CD4-positive, alpha-beta T cell (primary cell): ENCODE measurements at regions not wholly inside any gene's neighbourhood (a gene's known extent, or its start where the extent isn't known, plus 50 kb on each side); places are given as distances from the start of the nearest gene placed in this dataset.
"Not testable (repeated sequence)": the region's sequence is repeated elsewhere in the genome, so short reads cannot be mapped to it uniquely, and the experiment has no call there.

ENCODE experiments used
- ATAC-seq: fragments of 200-7000 bp; cut with Tn5 transposase; one replicate; pipeline ENCODE4 v1.10.0; 2022; ENCODE audit warnings: mild to moderate bottlenecking; ENCODE audit not compliant: poor library complexity
- CTCF ChIA-PET: fragments of 350-600 bp; sonication (Branson Sonifier 250); formaldehyde crosslinking; loops from one replicate; lab custom pipeline; 2021; ENCODE audit warnings: antibody characterized with exemption, inconsistent platforms; lab: Charles Lee
- POLR2A ChIA-PET: fragments of 350-600 bp; sonication (Branson Sonifier 250); formaldehyde crosslinking; loops from one replicate; lab custom pipeline; 2021; ENCODE audit warnings: antibody characterized with exemption, inconsistent platforms; lab: Charles Lee
- DNase-seq, 14 experiments: peaks; one replicate each; pipeline ENCODE4 v3.0.0-alpha.2; 2013 to 2020; ENCODE audit warnings: mixed read lengths in 2 of 14
- H3K27ac ChIP-seq, 2 donors: one replicate each; pipeline versions ENCODE4 v1.5.1 to v1.7.0; 2013; ENCODE audit warnings: low read length in 2 of 2, low read depth in 1 of 2, mild to moderate bottlenecking in 1 of 2
- H3K27me3 ChIP-seq, 2 experiments: 1 replicate in 1 of 2; 2 replicates in 1 of 2; pipeline versions ENCODE4 v1.6.1 to v1.7.0; 2013; ENCODE audit warnings: low read length in 2 of 2, control low read depth in 1 of 2, mild to moderate bottlenecking in 1 of 2, moderate library complexity in 1 of 2; ENCODE audit not compliant: insufficient read depth in 2 of 2, control insufficient read depth in 1 of 2
- H3K36me3 ChIP-seq: one replicate; pipeline ENCODE4 v1.6.1; 2013; ENCODE audit warnings: low read length, control low read depth; ENCODE audit not compliant: insufficient read depth
- H3K4me1 ChIP-seq: one replicate; pipeline ENCODE4 v1.6.1; 2013; ENCODE audit warnings: low read length, control low read depth; ENCODE audit not compliant: insufficient read depth
- H3K4me3 ChIP-seq: one replicate; pipeline ENCODE4 v1.5.1; 2013; ENCODE audit warnings: mild to moderate bottlenecking, low read length, moderate library complexity
- H3K9me3 ChIP-seq, 2 experiments: 1 replicate in 1 of 2; 2 replicates in 1 of 2; pipeline versions ENCODE4 v1.6.1 to v1.7.0; 2013; ENCODE audit warnings: low read length in 2 of 2, mild to moderate bottlenecking in 2 of 2, control low read depth in 1 of 2, moderate library complexity in 1 of 2; ENCODE audit not compliant: control insufficient read depth in 1 of 2, insufficient read depth in 1 of 2
- H3K27ac Mint-ChIP-seq: one replicate; pipeline ENCODE4 v1.8.0; 2020; ENCODE audit warnings: mixed read lengths
- H3K27me3 Mint-ChIP-seq: one replicate; pipeline ENCODE4 v1.8.0; 2021; ENCODE audit warnings: mixed read lengths
- H3K36me3 Mint-ChIP-seq: one replicate; pipeline ENCODE4 v1.8.0; 2021; ENCODE audit warnings: low read depth, mixed read lengths
- H3K4me1 Mint-ChIP-seq: one replicate; pipeline ENCODE4 v1.8.0; 2021; ENCODE audit warnings: low read depth, mixed read lengths
- H3K4me3 Mint-ChIP-seq: one replicate; pipeline ENCODE4 v1.8.0; 2020; ENCODE audit warnings: mild to moderate bottlenecking, mixed read lengths
- H3K9me3 Mint-ChIP-seq: one replicate; pipeline ENCODE4 v1.8.0; 2020; ENCODE audit warnings: mixed read lengths
- intact Hi-C, 2 experiments: fragments of 100-400 bp; cut with DNase I in 1 of 2; cut with micrococcal nuclease in 1 of 2; formaldehyde crosslinking; loops; one replicate each; pipeline versions ENCODE4 v1.15.1 to v1.9.0; 2023 to 2025; cut with DNase I, micrococcal nuclease
- TF ChIP-seq, protein P1 (sequence below): fragments of 200-600 bp; IDR thresholded peaks from one replicate; pipeline ENCODE4 v1.8.0; 2022; ENCODE audit warnings: antibody characterized with exemption, mild to moderate bottlenecking

DNA sequence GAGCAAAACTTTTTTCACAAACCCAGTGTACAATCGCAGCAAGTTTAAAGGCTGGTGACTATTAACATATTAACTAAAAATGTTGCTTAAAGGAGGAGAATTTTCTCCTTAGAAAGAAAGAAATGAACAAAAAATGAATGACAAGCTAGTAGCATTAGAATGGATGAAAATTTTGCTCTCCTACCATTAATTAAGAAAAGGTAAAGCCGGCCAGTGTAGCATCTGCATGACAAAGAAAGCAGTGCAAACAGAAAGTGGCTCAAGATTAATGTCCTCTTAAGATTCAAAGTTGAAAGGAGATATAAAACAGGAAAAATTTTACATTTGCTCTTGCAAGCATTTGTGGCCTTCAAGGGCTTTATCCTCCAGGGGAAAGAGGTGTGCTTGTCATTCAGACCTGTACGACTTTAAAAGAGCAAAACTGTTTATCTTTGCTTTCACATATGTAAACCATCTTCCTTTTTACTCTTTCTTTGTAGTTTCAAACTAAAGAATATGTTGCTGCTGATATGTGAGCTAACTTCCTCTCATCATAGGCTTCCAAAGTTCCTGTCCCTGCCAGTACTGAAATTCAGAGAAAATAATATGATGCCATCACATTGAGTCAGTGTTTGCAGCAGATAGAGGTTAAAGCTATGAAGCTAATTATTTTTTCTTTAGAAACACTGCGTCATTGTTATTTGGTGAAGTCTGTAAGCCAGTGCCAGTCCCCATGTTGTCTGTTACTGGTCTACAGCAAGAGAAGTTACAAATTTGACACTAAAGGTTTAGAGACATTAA is 439.1 kb upstream of the GRM7 start:
- intact Hi-C loops, result no loop called here
- Mint-ChIP-seq H3K4me1 (no peaks in the 10 kb centered on the region), H3K36me3 (no peaks in the 10 kb centered on the region), H3K27me3 (no peaks in the 10 kb centered on the region), H3K9me3 (peaks cover 9% of the 10 kb centered on the region), H3K27ac (no peak overlapping the region), H3K4me3 (no peak overlapping the region)
- Histone ChIP-seq H3K36me3 (no peaks in the 10 kb centered on the region), H3K4me3 (no peak overlapping the region), H3K4me1 (no peaks in the 10 kb centered on the region), H3K27ac (no peak overlapping the region), H3K27me3 (no peaks in the 10 kb centered on the region), H3K9me3 (peaks cover 0 to 7% of the 10 kb centered on the region in 2 experiments)
- CTCF ChIA-PET, result no interaction called here
- TF ChIP-seq, protein P1, sequence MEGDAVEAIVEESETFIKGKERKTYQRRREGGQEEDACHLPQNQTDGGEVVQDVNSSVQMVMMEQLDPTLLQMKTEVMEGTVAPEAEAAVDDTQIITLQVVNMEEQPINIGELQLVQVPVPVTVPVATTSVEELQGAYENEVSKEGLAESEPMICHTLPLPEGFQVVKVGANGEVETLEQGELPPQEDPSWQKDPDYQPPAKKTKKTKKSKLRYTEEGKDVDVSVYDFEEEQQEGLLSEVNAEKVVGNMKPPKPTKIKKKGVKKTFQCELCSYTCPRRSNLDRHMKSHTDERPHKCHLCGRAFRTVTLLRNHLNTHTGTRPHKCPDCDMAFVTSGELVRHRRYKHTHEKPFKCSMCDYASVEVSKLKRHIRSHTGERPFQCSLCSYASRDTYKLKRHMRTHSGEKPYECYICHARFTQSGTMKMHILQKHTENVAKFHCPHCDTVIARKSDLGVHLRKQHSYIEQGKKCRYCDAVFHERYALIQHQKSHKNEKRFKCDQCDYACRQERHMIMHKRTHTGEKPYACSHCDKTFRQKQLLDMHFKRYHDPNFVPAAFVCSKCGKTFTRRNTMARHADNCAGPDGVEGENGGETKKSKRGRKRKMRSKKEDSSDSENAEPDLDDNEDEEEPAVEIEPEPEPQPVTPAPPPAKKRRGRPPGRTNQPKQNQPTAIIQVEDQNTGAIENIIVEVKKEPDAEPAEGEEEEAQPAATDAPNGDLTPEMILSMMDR, result no peak
- POLR2A ChIA-PET, result no interaction called here
- DNase-seq (no peak), ATAC-seq (no peak)

DNA sequence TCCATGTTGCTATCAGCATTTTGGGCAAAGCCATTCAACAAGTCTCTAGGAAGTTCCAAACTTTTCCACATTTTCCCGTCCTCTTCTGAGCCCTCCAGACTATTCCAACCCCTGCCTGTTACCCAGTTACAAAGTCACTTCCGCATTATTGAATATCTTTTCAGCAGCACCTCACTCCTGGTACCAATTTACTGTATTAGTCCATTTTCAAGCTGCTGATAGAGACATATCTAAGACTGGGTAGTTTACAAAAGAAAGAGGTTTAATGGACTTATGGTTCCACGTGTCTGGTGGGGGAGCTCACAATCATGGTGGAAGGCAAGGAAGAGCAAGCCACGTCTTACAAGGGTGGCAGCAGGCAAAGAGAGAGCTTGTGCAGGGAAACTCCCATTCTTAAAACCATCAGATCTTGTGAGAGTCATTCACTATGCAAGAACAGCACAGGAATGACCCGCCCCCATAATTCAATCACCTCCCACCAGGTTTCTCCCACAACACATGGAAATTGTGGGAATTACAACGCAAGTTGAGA is 435.6 kb upstream of the GRM7 start:
- Histone ChIP-seq H3K36me3 (no peaks in the 10 kb centered on the region), H3K27me3 (no peaks in the 10 kb centered on the region), H3K9me3 (peaks cover 0 to 7% of the 10 kb centered on the region in 2 experiments), H3K27ac (no peak overlapping the region), H3K4me1 (no peaks in the 10 kb centered on the region), H3K4me3 (no peak overlapping the region)
- no peaks in the 10 kb centered on the region for H3K4me1 Mint-ChIP-seq
- H3K27ac Mint-ChIP-seq, result no peak overlapping the region
- no peak for DNase-seq
- POLR2A ChIA-PET, result no interaction called here
- ATAC-seq, result no peak
- H3K4me3 Mint-ChIP-seq, result no peak overlapping the region
- H3K36me3 Mint-ChIP-seq, result no peaks in the 10 kb centered on the region
- no peaks in the 10 kb centered on the region for H3K27me3 Mint-ChIP-seq
- TF ChIP-seq, protein P1, result no peak
- CTCF ChIA-PET, result no interaction called here
- H3K9me3 Mint-ChIP-seq, result peaks cover 7% of the 10 kb centered on the region
- intact Hi-C loops, result no loop called here

DNA sequence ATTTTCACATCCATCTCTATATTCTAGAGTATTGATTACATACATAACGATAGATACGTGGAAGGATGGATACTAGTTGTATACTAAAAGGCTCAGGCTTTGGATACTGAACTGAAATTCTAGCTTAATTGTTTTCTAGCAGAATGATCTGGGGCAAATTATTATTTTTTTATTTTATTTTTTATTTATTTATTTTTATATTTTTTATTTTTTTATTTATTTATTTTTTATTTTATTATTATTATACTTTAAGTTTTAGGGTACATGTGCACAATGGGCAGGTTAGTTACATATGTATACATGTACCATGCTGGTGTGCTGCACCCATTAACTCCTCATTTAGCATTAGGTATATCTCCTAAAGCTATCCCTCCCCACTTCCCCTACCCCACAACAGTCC is 432.6 kb upstream of the GRM7 start:
- H3K9me3 ChIP-seq, H3K9me3 Mint-ChIP-seq, H3K27ac Mint-ChIP-seq, H3K36me3 Mint-ChIP-seq, ATAC-seq, H3K4me3 ChIP-seq, H3K4me1 ChIP-seq, H3K36me3 ChIP-seq, DNase-seq, POLR2A ChIA-PET, H3K27me3 ChIP-seq, H3K4me3 Mint-ChIP-seq, intact Hi-C loops, H3K27me3 Mint-ChIP-seq, H3K4me1 Mint-ChIP-seq, H3K27ac ChIP-seq: not testable (repeated sequence)
- CTCF ChIA-PET, result interaction anchor here (0.6 kb wide), 1 partner anchor 1302 kb away, joined by 3 read pairs; no protein-coding TSS in a partner anchor
